CD1c-positive myeloid dendritic cell (primary cell): ENCODE measurements at regions not wholly inside any gene's neighbourhood (a gene's known extent, or its start where the extent isn't known, plus 50 kb on each side); places are given as distances from the start of the nearest gene placed in this dataset.
"Not testable (repeated sequence)": the region's sequence is repeated elsewhere in the genome, so short reads cannot be mapped to it uniquely, and the experiment has no call there.

Experiments used
- DNase-seq: peaks from one replicate; pipeline ENCODE4 v3.0.0-alpha.2; 2016; ENCODE audit errors: extremely low spot score

- not testable (repeated sequence) for DNase-seq
Measured at GRCh38 chr3:118162627-118163588, 871.7 kb downstream of the IGSF11 start.

GRCh38 chr3:118165413-118165812 lies 869.2 kb downstream of the IGSF11 start:
- DNase-seq, result no peak

GRCh38 chr3:118167571-118167970 lies 867.1 kb downstream of the IGSF11 start:
- DNase-seq, result no peak

GRCh38 chr3:118168175-118168574 lies 866.5 kb downstream of the IGSF11 start:
- no peak for DNase-seq

- no peak for DNase-seq
Measured at GRCh38 chr3:118171236-118171852, 863.3 kb downstream of the IGSF11 start.

- DNase-seq, result no peak
Measured at GRCh38 chr3:118180853-118181252, 853.8 kb downstream of the IGSF11 start.

GRCh38 chr3:118181274-118181673 lies 853.4 kb downstream of the IGSF11 start:
- no peak for DNase-seq

- no peak for DNase-seq
Measured at GRCh38 chr3:118186051-118186450, 848.6 kb downstream of the IGSF11 start.

- DNase-seq, result no peak
Measured at GRCh38 chr3:118187221-118187620, 847.4 kb downstream of the IGSF11 start.

GRCh38 chr3:118196183-118196582 lies 838.5 kb downstream of the IGSF11 start:
- DNase-seq, result no peak

GRCh38 chr3:118199044-118199443 lies 835.6 kb downstream of the IGSF11 start:
- DNase-seq, result no peak

- DNase-seq, result no peak
Measured at GRCh38 chr3:118204052-118204656, 830.5 kb downstream of the IGSF11 start.

GRCh38 chr3:118207271-118207670 lies 827.4 kb downstream of the IGSF11 start:
- DNase-seq, result no peak

- no peak for DNase-seq
Measured at GRCh38 chr3:118208642-118209041, 826.0 kb downstream of the IGSF11 start.

GRCh38 chr3:118213892-118214291 lies 820.8 kb downstream of the IGSF11 start:
- no peak for DNase-seq

GRCh38 chr3:118226206-118226605 lies 808.4 kb downstream of the IGSF11 start:
- no peak for DNase-seq

- no peak for DNase-seq
Measured at GRCh38 chr3:118227191-118227590, 807.5 kb downstream of the IGSF11 start.

GRCh38 chr3:118228151-118228550 lies 806.5 kb downstream of the IGSF11 start:
- DNase-seq, result no peak

GRCh38 chr3:118229196-118229595 lies 805.5 kb downstream of the IGSF11 start:
- DNase-seq, result no peak

- DNase-seq, result no peak
Measured at GRCh38 chr3:118231578-118231977, 803.1 kb downstream of the IGSF11 start.

GRCh38 chr3:118239253-118239652 lies 795.4 kb downstream of the IGSF11 start:
- no peak for DNase-seq

- no peak for DNase-seq
Measured at GRCh38 chr3:118244761-118245160, 789.9 kb downstream of the IGSF11 start.

- no peak for DNase-seq
Measured at GRCh38 chr3:118245312-118245711, 789.3 kb downstream of the IGSF11 start.
